ENCODE measurements at regions not wholly inside any gene's neighbourhood (a gene's known extent, or its start where the extent isn't known, plus 50 kb on each side); places are given as distances from the start of the nearest gene placed in this dataset.

DNA sequence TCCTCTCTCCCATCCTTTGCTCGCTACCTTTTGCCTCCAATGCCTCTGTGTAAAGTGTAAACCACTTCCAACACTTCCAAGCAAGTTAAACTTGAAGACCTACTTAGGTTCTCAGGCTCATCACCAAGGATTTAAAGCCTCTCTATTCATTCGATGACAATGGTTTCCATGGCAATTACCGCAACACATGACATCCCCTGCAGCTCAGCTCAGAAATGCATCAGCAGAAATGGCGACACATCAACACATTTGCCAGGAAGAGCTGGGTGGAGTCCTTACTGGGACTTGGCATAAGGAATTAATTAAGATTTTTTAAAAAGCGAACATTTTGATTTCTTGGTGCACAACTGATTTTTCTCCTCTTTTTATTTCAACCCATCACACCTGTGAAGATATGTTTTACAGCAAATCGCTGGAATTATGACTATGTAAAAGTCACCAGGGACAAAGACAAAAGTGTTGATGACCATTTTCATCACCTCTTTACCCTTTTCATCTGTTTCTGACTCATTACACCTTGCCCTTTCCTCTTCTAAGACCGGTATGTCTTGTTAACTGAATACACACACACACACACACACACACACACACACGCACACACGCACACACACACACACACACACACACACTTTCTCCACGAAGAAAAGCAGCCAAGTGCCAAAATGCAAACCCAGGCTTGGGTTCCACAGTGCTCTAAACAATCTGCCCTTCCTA, 453.4 kb upstream of the CELF2 start:
- DNase-seq (ENCODE audit: low read depth in 1 of 2, low spot score in 1 of 2), result no peak

DNA sequence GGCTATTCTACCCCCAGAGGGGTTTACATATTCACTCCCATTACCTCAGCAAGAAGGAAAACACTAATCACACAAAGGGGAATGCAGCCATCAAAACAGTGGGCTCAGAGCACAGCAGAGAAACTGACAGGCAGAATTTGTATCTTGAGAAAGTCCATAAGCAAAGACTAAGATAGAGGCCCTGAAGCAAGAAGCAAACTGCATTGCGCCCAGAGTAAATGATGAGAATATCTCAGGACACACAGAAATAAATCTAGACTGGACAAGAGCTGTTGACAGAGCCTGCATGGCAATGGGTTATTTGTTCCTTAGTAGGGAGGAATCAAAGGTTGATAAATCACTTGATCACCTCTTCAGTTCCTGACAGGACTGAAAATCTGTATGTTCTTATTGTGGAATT, 440.7 kb upstream of the CELF2 start:
- DNase-seq (ENCODE audit: low read depth in 1 of 2, low spot score in 1 of 2), result no peak

DNA sequence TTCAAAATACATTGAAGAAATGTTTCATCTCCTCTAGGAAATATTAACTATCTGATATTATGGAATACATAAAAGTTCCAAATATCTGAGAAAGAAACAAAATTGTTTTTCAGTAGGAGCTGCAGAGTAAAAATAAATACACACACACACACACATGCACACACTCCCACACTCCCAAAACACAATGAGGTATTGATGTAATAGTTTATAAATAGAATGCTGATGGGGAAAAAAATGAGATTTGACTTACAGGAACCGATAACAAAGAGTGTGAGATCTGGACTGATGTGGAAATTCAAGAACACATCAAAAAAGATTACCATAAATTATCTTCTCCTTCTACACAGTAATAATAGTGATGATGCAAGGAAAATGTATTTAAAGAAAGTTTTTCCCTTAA, 438.0 kb upstream of the CELF2 start:
- DNase-seq (ENCODE audit: low read depth in 1 of 2, low spot score in 1 of 2), result no peak

DNA sequence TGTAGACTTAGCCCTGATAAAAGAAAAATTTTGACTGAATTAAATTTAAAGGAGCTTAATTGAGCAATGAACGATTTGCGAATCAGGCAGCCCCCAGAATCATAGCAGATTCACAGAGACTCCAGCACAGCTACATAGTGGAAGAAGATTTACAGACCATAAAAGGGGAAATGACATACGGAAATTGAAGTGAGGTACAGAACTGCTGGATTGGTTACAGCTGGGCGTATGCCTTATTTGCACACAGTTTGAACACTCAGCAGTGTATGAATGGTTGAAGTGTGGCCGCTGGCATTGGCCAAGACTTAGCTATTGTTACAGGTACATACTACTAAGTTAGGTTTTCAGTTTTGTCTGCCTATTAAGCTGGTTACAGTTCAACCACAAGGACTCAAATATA, 433.5 kb upstream of the CELF2 start:
- no peak for DNase-seq (ENCODE audit: low read depth in 1 of 2, low spot score in 1 of 2)

DNA sequence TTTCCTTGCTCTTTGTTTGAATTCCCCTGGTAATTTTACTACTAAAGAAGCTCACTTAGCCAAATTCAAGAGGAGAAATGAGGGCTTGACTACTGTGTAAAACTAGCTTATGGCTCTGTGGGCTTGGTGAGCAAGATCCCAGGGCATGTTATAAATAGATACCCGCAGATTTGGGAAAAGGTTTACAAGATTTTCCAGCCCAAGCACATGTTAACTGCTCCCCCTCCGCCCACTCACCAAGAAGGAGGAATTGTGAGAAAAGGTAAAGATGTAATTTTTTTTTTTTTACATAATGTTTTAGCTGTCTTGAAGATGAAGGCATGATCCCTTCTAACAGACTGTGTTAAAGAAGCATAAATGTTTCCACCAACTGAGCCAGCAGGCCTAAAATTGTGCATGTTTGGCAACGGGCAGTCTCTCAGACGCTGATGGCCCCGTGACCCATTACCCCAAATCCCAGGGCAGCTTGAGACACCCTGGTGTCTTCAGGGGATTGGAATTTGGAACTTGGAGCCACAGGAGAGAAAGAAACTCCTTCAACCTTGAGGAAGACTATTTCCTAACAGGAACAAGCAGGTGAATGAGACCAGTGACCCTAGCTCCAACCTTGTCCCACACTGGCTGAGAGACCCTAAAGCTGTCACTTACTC, 429.8 kb upstream of the CELF2 start:
- DNase-seq (ENCODE audit: low read depth in 1 of 2, low spot score in 1 of 2), result no peak

DNA sequence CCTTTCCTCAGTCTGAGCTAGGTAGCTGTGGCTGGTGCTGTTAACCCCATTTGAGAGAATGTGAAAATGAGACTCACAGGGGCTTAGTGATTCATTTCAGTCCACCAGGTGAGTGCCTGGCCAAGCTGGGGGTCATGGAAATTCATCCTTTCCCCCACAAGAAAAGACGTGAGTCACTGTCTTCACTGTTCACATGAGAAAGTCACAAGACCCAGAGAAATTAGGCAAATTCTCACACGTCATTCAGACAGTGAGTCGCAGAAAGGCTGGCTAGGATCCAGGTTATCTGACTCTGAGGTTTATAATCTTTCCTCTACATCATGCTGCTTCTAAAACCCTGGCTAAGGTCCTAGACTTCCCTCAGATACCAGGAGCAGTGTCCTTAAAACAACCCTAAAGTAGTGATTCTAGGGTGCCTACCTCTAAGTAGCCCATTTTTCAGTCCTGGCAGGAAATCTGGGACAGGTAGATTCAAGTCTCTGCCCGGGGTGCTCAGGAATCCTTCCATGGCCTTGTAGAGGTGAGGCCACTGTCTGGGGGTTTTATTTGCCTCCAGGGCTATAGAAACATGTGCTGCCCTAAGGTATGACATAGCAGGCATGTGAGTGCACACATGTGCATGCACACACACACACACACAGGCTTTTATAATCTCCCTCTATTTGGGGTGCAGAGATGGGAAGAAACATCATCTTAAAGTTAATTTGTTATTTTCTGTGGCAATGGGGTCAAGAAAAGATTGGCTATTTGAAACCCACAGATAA, 427.9 kb upstream of the CELF2 start:
- DNase-seq (ENCODE audit: low read depth in 1 of 2, low spot score in 1 of 2), result no peak

- DNase-seq (ENCODE audit: low read depth in 1 of 2, low spot score in 1 of 2), result no peak
Measured at GRCh38 chr10:10591715-10592341, 425.8 kb upstream of the CELF2 start.

- DNase-seq (ENCODE audit: low read depth in 1 of 2, low spot score in 1 of 2), result no peak
Measured at GRCh38 chr10:10596256-10596655, 421.4 kb upstream of the CELF2 start.

DNA sequence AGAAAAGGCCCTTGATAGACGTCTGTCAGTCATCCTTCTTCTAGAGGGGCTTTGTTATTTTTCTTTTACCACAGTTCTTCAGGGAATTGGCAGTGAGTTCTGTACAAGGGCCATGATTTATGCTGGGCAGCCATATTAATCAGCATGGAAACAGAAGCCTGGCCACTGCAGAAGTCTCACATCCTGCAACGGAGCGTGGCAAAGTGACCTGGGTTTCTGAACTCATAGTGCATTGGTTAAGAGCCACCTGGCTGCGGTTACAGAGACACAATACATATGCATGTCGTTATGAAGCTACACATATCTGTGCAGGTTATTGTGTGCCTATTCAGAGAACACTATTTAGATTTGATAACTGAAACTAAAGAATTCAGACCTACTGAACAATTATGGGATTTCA, 419.4 kb upstream of the CELF2 start:
- DNase-seq (ENCODE audit: low read depth in 1 of 2, low spot score in 1 of 2), result no peak

DNA sequence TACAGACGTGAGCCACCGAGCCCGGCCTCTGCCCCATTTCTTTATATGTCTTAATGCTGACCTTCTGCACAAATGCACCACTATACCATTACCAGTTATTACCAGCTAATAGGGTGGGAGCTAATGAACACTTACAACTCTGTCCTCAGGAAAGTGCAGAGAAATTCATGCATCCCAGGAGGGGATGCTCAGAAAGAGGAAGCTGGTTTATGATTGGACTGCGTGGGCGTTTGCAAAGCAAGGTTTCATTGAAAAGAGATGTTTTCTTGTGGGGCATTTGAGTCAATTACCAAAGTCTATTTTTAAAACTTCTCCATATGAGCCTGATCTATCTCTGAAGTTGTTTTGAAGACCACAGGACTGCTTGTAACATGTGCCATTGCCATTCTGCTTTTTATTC, 417.7 kb upstream of the CELF2 start:
- DNase-seq (ENCODE audit: low read depth in 1 of 2, low spot score in 1 of 2), result no peak

GRCh38 chr10:10605551-10606081, 412.1 kb upstream of the CELF2 start:
- no peak for DNase-seq (ENCODE audit: low read depth in 1 of 2, low spot score in 1 of 2)

- DNase-seq (ENCODE audit: low read depth in 1 of 2, low spot score in 1 of 2), result no peak
Measured at GRCh38 chr10:10609379-10609955, 408.2 kb upstream of the CELF2 start.

DNA sequence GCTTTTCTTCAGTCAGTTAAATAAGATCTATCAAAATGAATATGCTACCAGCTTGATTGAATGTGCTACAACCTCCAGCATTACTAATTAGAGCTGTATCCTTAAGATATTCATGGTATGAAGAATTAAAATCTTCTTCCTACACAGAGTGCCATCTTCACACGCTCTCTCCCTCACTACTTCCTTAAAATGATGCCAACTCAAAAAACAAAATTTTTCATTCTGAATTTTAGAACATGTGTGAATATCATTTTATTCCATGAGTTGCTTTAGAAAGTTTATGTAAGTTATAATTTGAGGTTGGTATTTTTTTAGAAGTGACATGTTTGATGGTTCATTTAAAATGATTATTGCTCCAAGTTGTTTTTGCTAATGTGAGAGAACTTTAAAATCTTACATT, 407.5 kb upstream of the CELF2 start:
- DNase-seq (ENCODE audit: low read depth in 1 of 2, low spot score in 1 of 2), result no peak

- DNase-seq (ENCODE audit: low read depth in 1 of 2, low spot score in 1 of 2), result no peak
Measured at GRCh38 chr10:10612151-10612550, 405.5 kb upstream of the CELF2 start.

DNA sequence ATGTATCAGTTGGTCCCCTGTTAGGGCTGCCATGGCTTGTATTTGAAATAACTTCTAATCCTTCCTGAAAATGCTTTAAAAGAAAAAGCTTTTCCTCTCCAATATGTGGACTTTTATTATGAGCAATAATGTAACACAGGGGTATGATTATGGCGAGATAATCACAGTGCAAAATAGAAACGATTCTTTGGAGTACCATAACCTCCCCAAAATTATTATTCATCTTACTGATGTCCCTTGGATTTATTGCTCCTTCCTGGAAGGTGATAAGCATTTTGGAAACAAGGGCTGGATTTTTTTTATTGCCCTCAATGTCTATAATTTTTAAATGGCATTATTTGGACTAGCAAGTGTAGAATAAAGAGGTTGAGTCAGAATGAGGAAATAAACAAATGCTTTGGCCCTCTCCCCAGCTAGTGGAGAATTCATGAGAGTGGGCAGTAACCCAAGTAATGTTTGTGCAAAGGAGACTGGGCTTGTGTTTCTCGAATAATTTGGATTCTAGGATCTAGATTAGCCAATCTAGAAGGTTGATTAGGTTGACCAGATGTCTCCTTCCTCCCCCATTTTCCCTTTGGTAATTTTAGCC, 403.9 kb upstream of the CELF2 start:
- no peak for DNase-seq (ENCODE audit: low read depth in 1 of 2, low spot score in 1 of 2)

DNA sequence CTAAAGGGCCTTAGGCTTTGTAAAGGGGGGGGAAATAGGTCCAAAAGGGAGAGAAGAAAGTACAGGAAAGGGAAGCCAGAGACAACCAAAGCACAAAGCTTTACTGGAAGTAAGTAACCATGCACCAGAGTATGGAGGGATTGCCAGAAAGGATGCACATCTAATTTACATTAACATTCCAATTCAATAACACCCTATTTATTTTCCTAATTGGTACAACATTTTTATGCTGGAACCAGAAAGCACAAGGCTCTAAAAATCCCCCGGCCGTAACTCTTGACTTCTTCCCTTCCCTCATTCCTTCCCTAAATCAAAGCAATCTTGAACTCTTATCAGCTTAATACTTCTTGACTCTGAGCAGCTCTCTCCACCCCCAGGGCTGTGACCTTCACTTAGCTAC, 400.0 kb upstream of the CELF2 start:
- no peak for DNase-seq (ENCODE audit: low read depth in 1 of 2, low spot score in 1 of 2)

- no peak for DNase-seq (ENCODE audit: low read depth in 1 of 2, low spot score in 1 of 2)
Measured at GRCh38 chr10:10618139-10618538, 399.5 kb upstream of the CELF2 start.

GRCh38 chr10:10623958-10624566, 393.6 kb upstream of the CELF2 start:
- no peak for DNase-seq (ENCODE audit: low read depth in 1 of 2, low spot score in 1 of 2)

DNA sequence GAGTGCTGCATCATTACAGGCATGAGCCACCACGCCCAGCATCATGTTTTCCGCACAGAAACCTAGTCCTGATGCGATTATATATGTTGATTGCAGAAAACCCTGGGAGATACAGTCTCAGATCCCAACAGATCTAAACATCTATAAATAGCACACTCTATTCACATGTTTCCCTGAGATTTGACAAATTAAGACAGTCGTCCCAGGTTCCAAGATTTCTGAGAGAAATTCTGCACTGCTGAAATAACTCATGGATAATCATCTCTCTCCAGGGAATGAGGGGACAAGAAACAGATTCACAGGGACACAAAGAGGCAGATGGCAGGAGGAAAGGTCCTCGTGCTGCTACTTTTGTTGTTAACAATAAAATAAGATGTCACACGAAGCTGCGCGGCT, 393.1 kb upstream of the CELF2 start:
- DNase-seq (ENCODE audit: low read depth in 1 of 2, low spot score in 1 of 2), result no peak

DNA sequence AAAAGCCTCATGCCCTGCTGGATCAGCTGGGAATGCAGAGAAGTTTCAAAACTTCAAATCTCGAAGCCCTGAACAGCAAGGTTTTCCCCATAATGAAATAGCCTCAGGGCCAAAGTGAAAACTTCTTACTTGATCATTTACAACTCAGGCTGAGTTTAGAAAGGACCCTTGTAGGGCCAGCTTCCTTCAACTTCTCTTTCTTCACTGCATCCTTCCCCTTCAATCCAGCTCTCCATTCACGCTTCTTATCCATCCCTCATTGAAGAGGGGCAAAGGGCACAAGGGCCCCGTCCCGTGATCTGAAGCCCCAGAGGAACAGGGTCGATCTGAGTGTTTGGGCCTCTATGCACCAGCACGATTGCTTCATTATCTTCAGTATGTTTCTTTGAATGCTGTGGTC, 392.2 kb upstream of the CELF2 start:
- no peak for DNase-seq (ENCODE audit: low read depth in 1 of 2, low spot score in 1 of 2)

- DNase-seq (ENCODE audit: low read depth in 1 of 2, low spot score in 1 of 2), result no peak
Measured at GRCh38 chr10:10626734-10627133, 390.9 kb upstream of the CELF2 start.

Data from activated T-helper 1 cell treated with anti-CD3 and anti-CD28 coated beads, Interleukin-2, amount 50 U/mL, for 16 hours (primary cell).